HL-60 (cell line): ENCODE measurements at regions not wholly inside any gene's neighbourhood (a gene's known extent, or its start where the extent isn't known, plus 50 kb on each side); places are given as distances from the start of the nearest gene placed in this dataset.

Source experiments
- DNase-seq, 2 experiments: peaks; one replicate each; pipeline ENCODE4 v3.0.0-alpha.2; 2010 to 2020; ENCODE audit warnings: low read depth in 1 of 2, low spot score in 1 of 2
- H3K27ac ChIP-seq: fragments of 250-450 bp; sonication (Bioruptor Pico); replicated peaks from 2 replicates; pipeline ENCODE4 v1.5.1; 2020; ENCODE audit warnings: mild to moderate bottlenecking, moderate library complexity
- H3K27me3 ChIP-seq: fragments of 250-450 bp; sonication (Bioruptor Pico); 2 replicates; pipeline ENCODE4 v1.5.1; 2021; ENCODE audit warnings: mild to moderate bottlenecking, moderate library complexity; ENCODE audit not compliant: insufficient read depth, poor library complexity, severe bottlenecking
- H3K4me3 ChIP-seq: replicated peaks from 2 replicates; pipeline ENCODE4 v1.5.1; 2011; ENCODE audit warnings: mild to moderate bottlenecking, control low read depth, low read length; ENCODE audit not compliant: insufficient read depth
- GABPA ChIP-seq: IDR thresholded peaks from 2 replicates; pipeline ENCODE4 v1.6.1; 2012; ENCODE audit warnings: low read depth
- POLR2AphosphoS5 ChIP-seq: IDR thresholded peaks from 2 replicates; pipeline ENCODE4 v1.6.1; 2012; ENCODE audit warnings: low read depth
- SPI1 ChIP-seq: IDR thresholded peaks from 2 replicates; pipeline ENCODE4 v1.6.1; 2012; ENCODE audit warnings: low read depth, mild to moderate bottlenecking, borderline replicate concordance
- TF ChIP-seq, protein P1 (sequence below): IDR thresholded peaks from 2 replicates; pipeline ENCODE4 v1.6.1; 2012; ENCODE audit warnings: low read depth; ENCODE audit not compliant: insufficient replicate concordance
- TF ChIP-seq, protein P2 (sequence below): IDR thresholded peaks from one replicate; pipeline ENCODE4 v1.5.1; 2011; ENCODE audit warnings: low read length, control low read depth, inconsistent platforms; ENCODE audit not compliant: insufficient read depth

DNA sequence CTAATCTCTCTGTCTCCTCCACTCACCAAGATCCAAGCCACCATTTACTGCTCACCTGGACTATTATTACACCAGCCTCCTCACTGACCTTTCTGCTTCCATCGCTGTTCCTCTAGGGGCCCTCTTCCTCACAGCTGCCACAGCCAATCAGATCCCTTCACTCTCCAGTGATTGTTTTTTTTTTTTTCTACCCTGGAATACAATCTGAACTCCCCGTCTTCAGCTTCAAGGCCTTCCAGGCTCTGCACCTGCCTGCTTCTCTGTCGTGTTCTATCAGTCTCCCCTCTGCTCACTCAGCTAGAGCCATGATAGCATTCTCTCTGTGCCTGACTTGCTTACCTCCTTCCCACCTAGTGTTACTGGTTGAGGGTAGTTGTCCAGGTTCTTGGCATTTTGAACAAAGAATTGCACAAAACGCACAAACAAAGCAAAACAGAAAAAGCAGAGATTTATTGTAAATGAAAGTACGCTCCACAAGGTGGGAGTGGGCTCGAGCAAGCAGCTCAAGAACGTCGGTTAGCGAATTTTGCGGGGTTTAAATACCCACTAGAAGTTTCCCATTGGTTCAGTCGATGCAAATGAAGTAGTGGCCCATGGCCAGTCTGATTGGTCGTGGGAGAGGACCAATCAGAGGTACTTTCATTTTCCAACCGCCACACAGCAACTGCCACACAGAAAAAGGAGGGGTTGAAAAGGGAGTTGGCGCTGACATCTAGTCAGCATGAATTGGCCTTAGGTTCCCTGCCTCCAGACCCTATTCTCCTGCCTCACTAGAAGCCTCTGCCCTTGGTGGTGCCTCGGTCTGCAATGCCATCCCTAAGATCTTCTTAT lies 188.9 kb downstream of the TLE3 start:
- DNase-seq, result no peak

DNA sequence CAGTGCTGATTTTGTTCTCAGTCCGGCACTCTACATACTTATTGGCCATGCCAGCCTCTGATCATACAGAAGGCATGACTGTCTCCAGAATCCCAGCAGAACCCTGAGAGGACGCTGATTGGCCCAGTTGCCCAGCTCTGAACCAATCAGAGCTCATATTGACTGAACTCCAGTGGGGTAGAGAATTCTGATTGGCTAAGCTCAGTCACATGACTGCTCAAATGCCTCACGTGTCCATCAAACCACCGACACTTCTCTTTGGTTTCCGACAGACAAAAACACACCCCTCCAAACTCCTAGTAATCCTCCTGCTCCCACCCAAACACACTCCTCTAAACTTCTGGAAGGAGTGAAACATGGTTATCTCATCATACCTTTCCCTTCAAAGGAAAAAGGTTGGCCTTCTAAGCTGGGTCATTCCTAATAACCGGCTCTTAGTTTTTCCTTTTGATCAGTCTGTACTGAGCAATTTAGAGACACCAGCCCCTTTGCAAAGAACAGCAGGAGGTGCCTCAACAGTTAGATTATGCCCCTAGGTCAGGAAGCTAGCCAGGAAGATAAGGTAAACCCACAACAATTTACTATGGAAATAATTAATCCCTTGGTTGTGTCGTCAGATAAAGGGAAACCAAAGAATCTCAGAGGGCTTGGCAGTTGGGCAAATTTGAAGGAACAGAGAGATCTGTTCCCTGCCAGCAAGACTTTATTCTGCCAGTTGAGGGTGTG lies 187.8 kb downstream of the TLE3 start:
- no peak overlapping the region for H3K27ac ChIP-seq
- TF ChIP-seq GABPA, result no peak
- TF ChIP-seq, protein P1, sequence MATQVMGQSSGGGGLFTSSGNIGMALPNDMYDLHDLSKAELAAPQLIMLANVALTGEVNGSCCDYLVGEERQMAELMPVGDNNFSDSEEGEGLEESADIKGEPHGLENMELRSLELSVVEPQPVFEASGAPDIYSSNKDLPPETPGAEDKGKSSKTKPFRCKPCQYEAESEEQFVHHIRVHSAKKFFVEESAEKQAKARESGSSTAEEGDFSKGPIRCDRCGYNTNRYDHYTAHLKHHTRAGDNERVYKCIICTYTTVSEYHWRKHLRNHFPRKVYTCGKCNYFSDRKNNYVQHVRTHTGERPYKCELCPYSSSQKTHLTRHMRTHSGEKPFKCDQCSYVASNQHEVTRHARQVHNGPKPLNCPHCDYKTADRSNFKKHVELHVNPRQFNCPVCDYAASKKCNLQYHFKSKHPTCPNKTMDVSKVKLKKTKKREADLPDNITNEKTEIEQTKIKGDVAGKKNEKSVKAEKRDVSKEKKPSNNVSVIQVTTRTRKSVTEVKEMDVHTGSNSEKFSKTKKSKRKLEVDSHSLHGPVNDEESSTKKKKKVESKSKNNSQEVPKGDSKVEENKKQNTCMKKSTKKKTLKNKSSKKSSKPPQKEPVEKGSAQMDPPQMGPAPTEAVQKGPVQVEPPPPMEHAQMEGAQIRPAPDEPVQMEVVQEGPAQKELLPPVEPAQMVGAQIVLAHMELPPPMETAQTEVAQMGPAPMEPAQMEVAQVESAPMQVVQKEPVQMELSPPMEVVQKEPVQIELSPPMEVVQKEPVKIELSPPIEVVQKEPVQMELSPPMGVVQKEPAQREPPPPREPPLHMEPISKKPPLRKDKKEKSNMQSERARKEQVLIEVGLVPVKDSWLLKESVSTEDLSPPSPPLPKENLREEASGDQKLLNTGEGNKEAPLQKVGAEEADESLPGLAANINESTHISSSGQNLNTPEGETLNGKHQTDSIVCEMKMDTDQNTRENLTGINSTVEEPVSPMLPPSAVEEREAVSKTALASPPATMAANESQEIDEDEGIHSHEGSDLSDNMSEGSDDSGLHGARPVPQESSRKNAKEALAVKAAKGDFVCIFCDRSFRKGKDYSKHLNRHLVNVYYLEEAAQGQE, result no peak
- TF ChIP-seq POLR2AphosphoS5, result no peak
- TF ChIP-seq, protein P2, sequence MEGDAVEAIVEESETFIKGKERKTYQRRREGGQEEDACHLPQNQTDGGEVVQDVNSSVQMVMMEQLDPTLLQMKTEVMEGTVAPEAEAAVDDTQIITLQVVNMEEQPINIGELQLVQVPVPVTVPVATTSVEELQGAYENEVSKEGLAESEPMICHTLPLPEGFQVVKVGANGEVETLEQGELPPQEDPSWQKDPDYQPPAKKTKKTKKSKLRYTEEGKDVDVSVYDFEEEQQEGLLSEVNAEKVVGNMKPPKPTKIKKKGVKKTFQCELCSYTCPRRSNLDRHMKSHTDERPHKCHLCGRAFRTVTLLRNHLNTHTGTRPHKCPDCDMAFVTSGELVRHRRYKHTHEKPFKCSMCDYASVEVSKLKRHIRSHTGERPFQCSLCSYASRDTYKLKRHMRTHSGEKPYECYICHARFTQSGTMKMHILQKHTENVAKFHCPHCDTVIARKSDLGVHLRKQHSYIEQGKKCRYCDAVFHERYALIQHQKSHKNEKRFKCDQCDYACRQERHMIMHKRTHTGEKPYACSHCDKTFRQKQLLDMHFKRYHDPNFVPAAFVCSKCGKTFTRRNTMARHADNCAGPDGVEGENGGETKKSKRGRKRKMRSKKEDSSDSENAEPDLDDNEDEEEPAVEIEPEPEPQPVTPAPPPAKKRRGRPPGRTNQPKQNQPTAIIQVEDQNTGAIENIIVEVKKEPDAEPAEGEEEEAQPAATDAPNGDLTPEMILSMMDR, result no peak
- TF ChIP-seq SPI1, result no peak
- no peak for DNase-seq
- H3K4me3 ChIP-seq, result no peak overlapping the region
- no peaks in the 10 kb centered on the region for H3K27me3 ChIP-seq

More for the DNA sequence above, 188.9 kb downstream of the TLE3 start:
- Histone ChIP-seq H3K27me3 (no peaks in the 10 kb centered on the region), H3K27ac (no peak overlapping the region), H3K4me3 (no peak overlapping the region)
- TF ChIP-seq, protein P1, result no peak
- TF ChIP-seq GABPA (no peak), POLR2AphosphoS5 (no peak), SPI1 (no peak)
- TF ChIP-seq, protein P2, result no peak

DNA sequence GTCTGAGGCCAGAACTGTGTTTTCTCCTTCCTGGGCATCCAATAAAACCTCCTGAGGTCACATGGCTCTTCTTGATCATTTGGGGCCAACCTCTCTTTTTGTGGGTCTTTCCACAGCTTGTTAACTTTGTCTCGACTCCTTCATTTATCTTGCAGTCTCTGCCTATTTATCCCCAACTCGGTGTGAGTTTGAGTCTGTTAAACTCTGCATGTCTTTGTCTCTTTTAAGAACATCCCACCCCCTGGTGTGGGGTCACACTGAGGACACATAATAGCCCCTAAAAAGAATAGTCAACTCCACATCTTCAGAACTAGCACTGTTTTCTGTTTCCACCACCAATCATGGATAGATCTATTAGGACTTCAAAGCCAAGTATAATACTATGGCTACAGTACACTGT lies 187.2 kb downstream of the TLE3 start:
- TF ChIP-seq POLR2AphosphoS5, result no peak
- no peak for TF ChIP-seq SPI1
- TF ChIP-seq, protein P1, result no peak
- TF ChIP-seq, protein P2, result no peak
- no peak for TF ChIP-seq GABPA
- Histone ChIP-seq H3K27me3 (no peaks in the 10 kb centered on the region), H3K4me3 (no peak overlapping the region), H3K27ac (no peak overlapping the region)
- no peak for DNase-seq
